Neuronal stem cell (in vitro differentiated cells): ENCODE measurements at regions not wholly inside any gene's neighbourhood (a gene's known extent, or its start where the extent isn't known, plus 50 kb on each side); places are given as distances from the start of the nearest gene placed in this dataset.

Experiments
- DNase-seq: peaks from one replicate; pipeline ENCODE4 v3.0.0-alpha.2; 2013; ENCODE audit warnings: low spot score
- H2AFZ ChIP-seq: one replicate; pipeline ENCODE4 v1.6.1; 2013; ENCODE audit warnings: mild to moderate bottlenecking, low read length, inconsistent platforms
- H2AK5ac ChIP-seq: 2 replicates; pipeline ENCODE4 v1.6.1; 2013; ENCODE audit warnings: low read depth, mild to moderate bottlenecking, inconsistent platforms, low read length, moderate library complexity, mixed read lengths
- H2BK120ac ChIP-seq: 2 replicates; pipeline ENCODE4 v1.6.1; 2013; ENCODE audit warnings: low read depth, mild to moderate bottlenecking, inconsistent platforms, low read length, moderate library complexity, mixed read lengths
- H2BK12ac ChIP-seq: one replicate; pipeline ENCODE4 v1.6.1; 2013; ENCODE audit warnings: low read length, inconsistent platforms
- H2BK15ac ChIP-seq: 2 replicates; pipeline ENCODE4 v1.6.1; 2013; ENCODE audit warnings: mild to moderate bottlenecking, low read length, inconsistent platforms, mixed read lengths
- H2BK5ac ChIP-seq: one replicate; pipeline ENCODE4 v1.6.1; 2013; ENCODE audit warnings: inconsistent platforms, mild to moderate bottlenecking, low read length, moderate library complexity
- H3K14ac ChIP-seq: one replicate; pipeline ENCODE4 v1.6.1; 2013; ENCODE audit warnings: low read length, inconsistent platforms
- H3K18ac ChIP-seq: 2 replicates; pipeline ENCODE4 v1.6.1; 2013; ENCODE audit warnings: low read length, inconsistent platforms
- H3K23ac ChIP-seq: 2 replicates; pipeline ENCODE4 v1.6.1; 2013; ENCODE audit warnings: low read depth, mild to moderate bottlenecking, mixed read lengths, low read length, inconsistent platforms; ENCODE audit not compliant: poor library complexity
- H3K27ac ChIP-seq: replicated peaks from 3 replicates; pipeline ENCODE4 v1.5.1; 2013; ENCODE audit warnings: low read length, inconsistent platforms
- H3K27me3 ChIP-seq, 3 experiments: 2 replicates each; pipeline ENCODE4 v1.6.1; 2013; ENCODE audit warnings: low read length in 3 of 3, mild to moderate bottlenecking in 2 of 3, inconsistent platforms in 1 of 3, low read depth in 1 of 3, mixed read lengths in 1 of 3, moderate library complexity in 1 of 3; ENCODE audit not compliant: control insufficient read depth in 3 of 3, insufficient read depth in 3 of 3
- H3K36me3 ChIP-seq, 2 donors: replicated peaks in 1 of 2; 2 replicates each; pipeline ENCODE4 v1.6.1; 2013; ENCODE audit warnings: low read length in 2 of 2; ENCODE audit not compliant: control insufficient read depth in 2 of 2, insufficient read depth in 2 of 2
- H3K4ac ChIP-seq: 2 replicates; pipeline ENCODE4 v1.6.1; 2013; ENCODE audit warnings: inconsistent platforms, mild to moderate bottlenecking, low read length, moderate library complexity
- H3K4me1 ChIP-seq, 2 donors: 1 replicate in 1 of 2; 2 replicates in 1 of 2; pipeline ENCODE4 v1.6.1; 2013; ENCODE audit warnings: low read length in 2 of 2, low read depth in 1 of 2; ENCODE audit not compliant: control insufficient read depth in 2 of 2, insufficient read depth in 1 of 2
- H3K4me2 ChIP-seq: one replicate; pipeline ENCODE4 v1.6.1; 2013; ENCODE audit warnings: mild to moderate bottlenecking, low read length, inconsistent platforms; ENCODE audit not compliant: insufficient read depth, poor library complexity, severe bottlenecking
- H3K4me3 ChIP-seq, 2 donors: 2 replicates each; pipeline ENCODE4 v1.5.1; 2013; ENCODE audit warnings: low read length in 2 of 2, mild to moderate bottlenecking in 2 of 2, inconsistent platforms in 1 of 2, moderate library complexity in 1 of 2
- H3K79me1 ChIP-seq: one replicate; pipeline ENCODE4 v1.6.1; 2013; ENCODE audit warnings: low read depth, mild to moderate bottlenecking, inconsistent platforms, low read length, moderate library complexity
- H3K9ac ChIP-seq: one replicate; pipeline ENCODE4 v1.6.1; 2013; ENCODE audit warnings: mild to moderate bottlenecking, low read depth, low read length, inconsistent platforms; ENCODE audit not compliant: poor library complexity
- H3K9me3 ChIP-seq, 2 donors: replicated peaks in 1 of 2; 2 replicates each; pipeline versions ENCODE3 to v1.6.1; 2013; ENCODE audit warnings: low read length in 2 of 2, mild to moderate bottlenecking in 2 of 2, inconsistent platforms in 1 of 2, low read depth in 1 of 2, mixed read lengths in 1 of 2, moderate library complexity in 1 of 2; ENCODE audit not compliant: control insufficient read depth in 2 of 2, insufficient read depth in 1 of 2
- H4K8ac ChIP-seq: one replicate; pipeline ENCODE4 v1.6.1; 2013; ENCODE audit warnings: low read depth, mild to moderate bottlenecking, inconsistent platforms, low read length, moderate library complexity
- H4K91ac ChIP-seq: one replicate; pipeline ENCODE4 v1.6.1; 2013; ENCODE audit warnings: low read length, low read depth, mild to moderate bottlenecking, inconsistent platforms; ENCODE audit not compliant: poor library complexity
- WGBS, 2 donors: extraction: QIAGEN DNeasy Blood & Tissue Kit; methylation state at CpG; one replicate each; pipeline ENCODE4 v1.1.7; 2013; ENCODE audit warnings: missing lambda C conversion rate in 2 of 2, mixed read lengths in 1 of 2; ENCODE audit not compliant: insufficient read length in 2 of 2, insufficient replicate concordance in 1 of 2; ENCODE audit errors: extremely low coverage in 2 of 2; 5-methylcytosine and 5-hydroxymethylcytosine counted together

- Histone ChIP-seq H4K91ac (no peak overlapping the region), H4K8ac (no peak overlapping the region), H3K27me3 (no peaks in the 10 kb centered on the region), H3K79me1 (no peaks in the 10 kb centered on the region), H2BK5ac (no peak overlapping the region), H3K36me3 (no peaks in the 10 kb centered on the region), H3K9me3 (no peaks in the 10 kb centered on the region), H2BK12ac (no peak overlapping the region), H3K4ac (no peak overlapping the region), H3K4me2 (no peak overlapping the region), H3K4me3 (no peak overlapping the region), H3K18ac (no peak overlapping the region), H3K27ac (no peak overlapping the region), H3K9ac (no peak overlapping the region), H2BK120ac (no peak overlapping the region), H3K4me1 (no peaks in the 10 kb centered on the region), H2BK15ac (no peak overlapping the region), H3K14ac (no peak overlapping the region), H2AK5ac (no peak overlapping the region), H3K23ac (no peak overlapping the region), H2AFZ (no peak overlapping the region)
- WGBS, 2 donors, result no CpG with 5 or more reads among the region's 3 CpGs
- no peak for DNase-seq
Measured at GRCh38 chr12:107152315-107152714, 59.0 kb upstream of the CRY1 start.

- Histone ChIP-seq H3K27me3 (peaks cover 0 to 26% (median 0%) of the 10 kb centered on the region in 3 experiments), H2AK5ac (no peak overlapping the region), H3K14ac (no peak overlapping the region), H2BK120ac (no peak overlapping the region), H4K91ac (no peak overlapping the region), H3K4me1 (no peaks in the 10 kb centered on the region), H3K9me3 (no peaks in the 10 kb centered on the region), H2AFZ (no peak overlapping the region), H3K36me3 (no peaks in the 10 kb centered on the region), H3K9ac (no peak overlapping the region), H4K8ac (no peak overlapping the region), H2BK15ac (no peak overlapping the region), H3K79me1 (no peaks in the 10 kb centered on the region), H3K4me3 (no peak overlapping the region), H3K27ac (no peak overlapping the region), H3K4me2 (no peak overlapping the region), H3K23ac (no peak overlapping the region), H3K4ac (no peak overlapping the region), H2BK5ac (no peak overlapping the region), H3K18ac (no peak overlapping the region), H2BK12ac (no peak overlapping the region)
- DNase-seq, result no peak
- WGBS, 2 donors, result no CpG with 5 or more reads among the region's 2 CpGs
Measured at GRCh38 chr12:107159384-107159900, 66.1 kb upstream of the CRY1 start.

- Histone ChIP-seq H3K27ac (no peak overlapping the region), H3K18ac (no peak overlapping the region), H3K4ac (no peak overlapping the region), H3K4me1 (no peaks in the 10 kb centered on the region), H3K14ac (no peak overlapping the region), H3K4me2 (no peak overlapping the region), H4K91ac (no peak overlapping the region), H2AFZ (peak overlapping the region; percentile 41), H4K8ac (no peak overlapping the region), H2AK5ac (no peak overlapping the region), H2BK12ac (no peak overlapping the region), H3K79me1 (no peaks in the 10 kb centered on the region), H2BK15ac (no peak overlapping the region), H3K27me3 (peaks cover 0 to 35% (median 0%) of the 10 kb centered on the region in 3 experiments), H3K23ac (no peak overlapping the region), H3K36me3 (no peaks in the 10 kb centered on the region), H3K9me3 (no peaks in the 10 kb centered on the region), H2BK5ac (no peak overlapping the region), H3K4me3 (no peak overlapping the region), H2BK120ac (no peak overlapping the region), H3K9ac (no peak overlapping the region)
- no CpG with 5 or more reads among the region's 4 CpGs for WGBS, 2 donors
- no peak for DNase-seq
Measured at GRCh38 chr12:107163413-107163812, 70.1 kb upstream of the CRY1 start.

GRCh38 chr12:107164392-107164791, 71.0 kb upstream of the CRY1 start:
- peaks cover 0 to 30% (median 0%) of the 10 kb centered on the region in 3 experiments for H3K27me3 ChIP-seq

More at GRCh38 chr12:107164392-107164791, 71.0 kb upstream of the CRY1 start:
- Histone ChIP-seq H4K8ac (no peak overlapping the region), H2AFZ (no peak overlapping the region), H3K4me2 (no peak overlapping the region), H3K36me3 (no peaks in the 10 kb centered on the region), H3K9ac (no peak overlapping the region), H3K18ac (no peak overlapping the region), H4K91ac (no peak overlapping the region), H3K23ac (no peak overlapping the region), H2BK5ac (no peak overlapping the region), H2AK5ac (no peak overlapping the region), H3K14ac (no peak overlapping the region), H3K79me1 (no peaks in the 10 kb centered on the region), H3K4me1 (no peaks in the 10 kb centered on the region), H2BK15ac (no peak overlapping the region), H2BK12ac (no peak overlapping the region), H3K9me3 (no peaks in the 10 kb centered on the region), H3K4me3 (no peak overlapping the region), H2BK120ac (no peak overlapping the region), H3K4ac (no peak overlapping the region), H3K27ac (no peak overlapping the region)
- no peak for DNase-seq
- WGBS, 2 donors, result no CpG with 5 or more reads among the region's 1 CpG
